Upper lobe of right lung (tissue), 1 donor: ENCODE measurements at regions not wholly inside any gene's neighbourhood (a gene's known extent, or its start where the extent isn't known, plus 50 kb on each side); places are given as distances from the start of the nearest gene placed in this dataset.

Experiments
- ATAC-seq: fragments of 200-7000 bp; cut with Tn5 transposase; one replicate; pipeline ENCODE4 v1.9.1; 2020; ENCODE audit warnings: mild to moderate bottlenecking, moderate library complexity
- DNase-seq: peaks from one replicate; pipeline ENCODE4 v3.0.0-alpha.2; 2020
- H3K27ac ChIP-seq: fragments of 200-600 bp; one replicate; pipeline ENCODE4 v1.8.0; 2022
- H3K27me3 ChIP-seq: fragments of 200-600 bp; one replicate; pipeline ENCODE4 v1.8.0; 2022; ENCODE audit warnings: mild to moderate bottlenecking
- H3K36me3 ChIP-seq: fragments of 200-600 bp; one replicate; pipeline ENCODE4 v1.8.0; 2022
- H3K4me1 ChIP-seq: fragments of 200-600 bp; one replicate; pipeline ENCODE4 v1.8.0; 2022
- H3K4me3 ChIP-seq: fragments of 200-600 bp; one replicate; pipeline ENCODE4 v1.8.0; 2022; ENCODE audit warnings: mild to moderate bottlenecking
- H3K9me3 ChIP-seq: fragments of 200-600 bp; one replicate; pipeline ENCODE4 v1.8.0; 2022
- intact Hi-C: fragments of 100-400 bp; cut with DNase I; formaldehyde crosslinking; loops from one replicate; pipeline ENCODE4 v1.11.0; 2022
- TF ChIP-seq, protein P1 (sequence below): fragments of 200-600 bp; IDR thresholded peaks from one replicate; pipeline ENCODE4 v1.8.0; 2022; ENCODE audit warnings: antibody characterized with exemption
- donor health status: DM: no; HTN: yes; CAD: no; lungs with severe emphysema.

DNA sequence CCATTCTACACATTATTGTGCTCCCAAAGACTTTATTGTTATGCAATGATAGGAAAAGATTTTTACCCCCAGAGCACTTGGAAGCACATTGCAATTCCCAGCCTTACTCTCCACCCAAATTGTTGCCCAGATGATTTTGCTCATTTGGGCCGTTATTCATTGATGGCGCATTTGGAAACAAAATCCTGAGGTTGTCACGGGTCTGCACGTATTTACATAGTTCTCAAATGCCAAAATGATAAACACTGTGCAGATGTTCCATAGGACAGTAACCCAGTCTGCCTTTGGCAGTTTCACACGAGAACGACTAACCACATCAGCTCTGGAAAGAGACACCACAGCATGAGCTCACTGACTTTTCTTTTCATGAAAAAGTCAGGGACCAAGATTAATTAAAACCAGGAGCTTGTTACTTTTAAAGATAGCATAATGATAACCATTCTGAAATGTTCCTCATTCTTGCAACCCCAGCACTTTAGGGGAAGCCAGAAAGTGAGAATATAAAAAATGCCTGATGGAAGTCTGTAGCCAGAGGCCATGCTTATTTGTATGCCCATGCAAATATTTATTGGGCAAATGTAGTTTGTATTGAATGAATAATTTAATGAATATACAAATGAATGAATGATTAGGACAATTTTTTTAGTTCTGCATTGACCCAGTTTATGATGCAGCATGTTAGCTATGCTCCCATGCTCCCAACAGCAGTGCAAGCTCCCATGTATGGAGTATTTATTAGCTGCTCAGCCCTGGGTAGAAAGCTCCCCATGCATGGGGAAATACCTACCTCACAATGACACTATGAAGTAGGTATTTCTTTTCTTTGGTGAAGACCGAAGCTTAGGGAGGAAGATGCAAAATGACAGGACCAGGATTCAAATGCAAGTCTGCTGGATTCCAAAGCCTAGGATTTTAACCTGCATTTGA, 84.6 kb downstream of the MAIP1 start:
- Histone ChIP-seq H3K36me3 (no peaks in the 10 kb centered on the region), H3K27me3 (no peaks in the 10 kb centered on the region), H3K9me3 (no peaks in the 10 kb centered on the region), H3K4me1 (no peaks in the 10 kb centered on the region), H3K27ac (no peak overlapping the region), H3K4me3 (no peak overlapping the region)
- intact Hi-C loops = no loop called here
- ATAC-seq (no peak), DNase-seq (no peak)
- TF ChIP-seq, protein P1, sequence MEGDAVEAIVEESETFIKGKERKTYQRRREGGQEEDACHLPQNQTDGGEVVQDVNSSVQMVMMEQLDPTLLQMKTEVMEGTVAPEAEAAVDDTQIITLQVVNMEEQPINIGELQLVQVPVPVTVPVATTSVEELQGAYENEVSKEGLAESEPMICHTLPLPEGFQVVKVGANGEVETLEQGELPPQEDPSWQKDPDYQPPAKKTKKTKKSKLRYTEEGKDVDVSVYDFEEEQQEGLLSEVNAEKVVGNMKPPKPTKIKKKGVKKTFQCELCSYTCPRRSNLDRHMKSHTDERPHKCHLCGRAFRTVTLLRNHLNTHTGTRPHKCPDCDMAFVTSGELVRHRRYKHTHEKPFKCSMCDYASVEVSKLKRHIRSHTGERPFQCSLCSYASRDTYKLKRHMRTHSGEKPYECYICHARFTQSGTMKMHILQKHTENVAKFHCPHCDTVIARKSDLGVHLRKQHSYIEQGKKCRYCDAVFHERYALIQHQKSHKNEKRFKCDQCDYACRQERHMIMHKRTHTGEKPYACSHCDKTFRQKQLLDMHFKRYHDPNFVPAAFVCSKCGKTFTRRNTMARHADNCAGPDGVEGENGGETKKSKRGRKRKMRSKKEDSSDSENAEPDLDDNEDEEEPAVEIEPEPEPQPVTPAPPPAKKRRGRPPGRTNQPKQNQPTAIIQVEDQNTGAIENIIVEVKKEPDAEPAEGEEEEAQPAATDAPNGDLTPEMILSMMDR = no peak

DNA sequence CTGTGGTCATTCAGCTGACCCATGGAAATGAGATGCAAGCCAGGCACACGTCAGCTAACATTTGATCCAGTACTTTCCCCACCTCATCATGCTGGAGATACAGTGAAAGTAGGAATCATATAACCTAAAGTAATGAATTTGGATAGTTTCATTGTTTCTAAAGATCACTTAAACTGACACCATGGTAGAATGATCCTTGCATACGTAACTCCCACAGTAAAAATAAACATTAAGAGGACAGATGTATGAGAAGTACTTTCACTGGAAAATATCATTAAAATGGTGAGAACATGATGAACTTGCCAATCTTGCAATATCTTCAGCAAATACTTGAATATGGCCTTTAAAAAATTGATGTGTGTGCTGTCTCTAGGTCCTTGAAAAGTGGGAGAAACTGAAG, 85.4 kb downstream of the MAIP1 start:
- no peak for ATAC-seq
- Histone ChIP-seq H3K27ac (no peak overlapping the region), H3K36me3 (no peaks in the 10 kb centered on the region), H3K9me3 (no peaks in the 10 kb centered on the region), H3K27me3 (no peaks in the 10 kb centered on the region), H3K4me3 (no peak overlapping the region), H3K4me1 (no peaks in the 10 kb centered on the region)
- DNase-seq = no peak
- TF ChIP-seq, protein P1 = no peak
- intact Hi-C loops = no loop called here

DNA sequence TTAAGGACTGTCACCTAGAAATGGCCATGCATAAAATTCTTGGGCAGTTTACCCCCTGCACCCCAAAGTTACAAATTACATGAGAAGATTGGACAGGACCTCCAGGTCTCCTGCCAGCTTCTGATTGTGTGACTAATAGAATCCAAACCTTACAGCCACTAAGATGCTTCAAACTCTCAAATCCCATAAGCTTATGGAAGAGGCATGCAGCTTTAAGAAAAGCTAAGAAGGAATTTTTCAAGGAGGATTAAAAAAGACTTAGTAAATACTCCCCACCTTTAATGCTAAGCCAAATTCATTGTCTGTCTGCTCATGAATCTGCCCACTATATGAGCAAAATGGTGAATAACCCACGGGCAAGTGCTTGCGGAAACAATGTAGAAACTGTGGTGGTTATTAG, 86.3 kb downstream of the MAIP1 start:
- no peaks in the 10 kb centered on the region for H3K9me3 ChIP-seq
- H3K27me3 ChIP-seq = no peaks in the 10 kb centered on the region
- intact Hi-C loops = no loop called here
- no peak overlapping the region for H3K27ac ChIP-seq
- H3K4me3 ChIP-seq = no peak overlapping the region
- TF ChIP-seq, protein P1 = no peak
- no peaks in the 10 kb centered on the region for H3K4me1 ChIP-seq
- H3K36me3 ChIP-seq = no peaks in the 10 kb centered on the region
- DNase-seq = no peak
- ATAC-seq = no peak

DNA sequence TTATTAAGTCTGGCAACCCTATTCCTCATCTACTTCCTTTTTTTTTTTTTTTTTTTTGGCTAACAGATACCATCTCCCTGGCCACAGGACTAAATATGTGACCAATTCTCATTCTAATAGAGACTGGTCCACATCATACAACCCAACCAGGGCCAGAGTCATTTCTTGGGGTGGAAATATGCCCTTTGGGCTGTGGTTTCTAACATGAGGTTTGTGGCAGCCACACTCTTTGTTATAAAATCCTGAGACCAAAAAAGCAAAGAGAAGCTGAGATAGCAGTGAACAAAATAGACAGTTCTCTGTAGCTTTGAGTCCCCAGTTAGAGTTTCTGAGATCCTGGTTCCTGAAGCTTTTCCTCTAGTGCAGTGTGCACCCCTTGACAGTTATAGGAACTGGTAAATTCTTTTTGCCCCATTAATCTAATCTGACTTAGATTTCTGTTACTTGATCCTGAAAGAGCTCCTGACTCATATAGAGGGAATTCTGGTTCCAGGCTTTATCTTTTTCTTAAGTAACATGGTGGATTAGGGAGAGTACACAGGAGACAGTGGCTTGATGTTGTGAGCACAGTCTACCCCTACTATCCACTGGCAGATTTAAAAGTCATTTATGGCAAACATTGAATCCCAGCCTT, 86.8 kb downstream of the MAIP1 start:
- no peak overlapping the region for H3K27ac ChIP-seq
- H3K9me3 ChIP-seq = no peaks in the 10 kb centered on the region
- intact Hi-C loops = no loop called here
- DNase-seq = no peak
- no peak for ATAC-seq
- TF ChIP-seq, protein P1 = no peak
- H3K4me1 ChIP-seq = no peaks in the 10 kb centered on the region
- no peaks in the 10 kb centered on the region for H3K36me3 ChIP-seq
- no peaks in the 10 kb centered on the region for H3K27me3 ChIP-seq
- H3K4me3 ChIP-seq = no peak overlapping the region

DNA sequence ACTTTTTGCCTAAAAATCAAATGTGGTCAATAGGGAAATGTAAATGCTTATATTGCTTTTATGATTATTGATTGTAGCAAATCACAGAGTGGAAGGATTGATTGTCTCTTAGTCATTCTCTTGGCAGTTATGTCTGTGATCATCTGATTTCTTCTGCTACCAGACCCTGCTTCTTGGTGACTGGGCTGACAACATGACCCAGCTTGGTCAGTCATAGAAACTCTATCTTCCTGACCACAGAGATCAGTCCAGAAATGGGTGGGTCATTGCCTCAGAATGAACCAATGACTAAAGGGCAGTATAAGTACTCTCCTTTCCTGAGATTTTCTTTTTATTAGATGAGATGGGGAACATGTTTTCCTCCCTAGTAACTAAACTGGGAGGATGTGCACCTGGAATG, 87.6 kb downstream of the MAIP1 start:
- TF ChIP-seq, protein P1 = no peak
- Histone ChIP-seq H3K4me3 (no peak overlapping the region), H3K9me3 (no peaks in the 10 kb centered on the region), H3K4me1 (no peaks in the 10 kb centered on the region), H3K27me3 (no peaks in the 10 kb centered on the region), H3K36me3 (no peaks in the 10 kb centered on the region), H3K27ac (no peak overlapping the region)
- ATAC-seq (no peak), DNase-seq (no peak)
- intact Hi-C loops = no loop called here
